ENCODE measurements at regions not wholly inside any gene's neighbourhood (a gene's known extent, or its start where the extent isn't known, plus 50 kb on each side); places are given as distances from the start of the nearest gene placed in this dataset.

- TF ChIP-seq, protein P1, sequence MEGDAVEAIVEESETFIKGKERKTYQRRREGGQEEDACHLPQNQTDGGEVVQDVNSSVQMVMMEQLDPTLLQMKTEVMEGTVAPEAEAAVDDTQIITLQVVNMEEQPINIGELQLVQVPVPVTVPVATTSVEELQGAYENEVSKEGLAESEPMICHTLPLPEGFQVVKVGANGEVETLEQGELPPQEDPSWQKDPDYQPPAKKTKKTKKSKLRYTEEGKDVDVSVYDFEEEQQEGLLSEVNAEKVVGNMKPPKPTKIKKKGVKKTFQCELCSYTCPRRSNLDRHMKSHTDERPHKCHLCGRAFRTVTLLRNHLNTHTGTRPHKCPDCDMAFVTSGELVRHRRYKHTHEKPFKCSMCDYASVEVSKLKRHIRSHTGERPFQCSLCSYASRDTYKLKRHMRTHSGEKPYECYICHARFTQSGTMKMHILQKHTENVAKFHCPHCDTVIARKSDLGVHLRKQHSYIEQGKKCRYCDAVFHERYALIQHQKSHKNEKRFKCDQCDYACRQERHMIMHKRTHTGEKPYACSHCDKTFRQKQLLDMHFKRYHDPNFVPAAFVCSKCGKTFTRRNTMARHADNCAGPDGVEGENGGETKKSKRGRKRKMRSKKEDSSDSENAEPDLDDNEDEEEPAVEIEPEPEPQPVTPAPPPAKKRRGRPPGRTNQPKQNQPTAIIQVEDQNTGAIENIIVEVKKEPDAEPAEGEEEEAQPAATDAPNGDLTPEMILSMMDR (IDR thresholded peaks at IDR 0.05; ENCODE audit: insufficient read depth, low read depth, low read length), result no peak
- no peak for TF ChIP-seq EZH2 (IDR thresholded peaks at IDR 0.05; ENCODE audit: insufficient read depth, low read length)
Observed at GRCh38 chr6:151753581-151753980, 53.9 kb upstream of the ESR1 start.
